Activated CD8-positive, alpha-beta memory T cell treated with anti-CD3 and anti-CD28 coated beads for 36 hours (primary cell): ENCODE measurements at regions not wholly inside any gene's neighbourhood (a gene's known extent, or its start where the extent isn't known, plus 50 kb on each side); places are given as distances from the start of the nearest gene placed in this dataset.

Experiments
- CTCF ChIA-PET: fragments of 350-600 bp; sonication (Branson Sonifier 250); formaldehyde crosslinking; loops from one replicate; lab custom pipeline; 2021; ENCODE audit warnings: antibody characterized with exemption; lab: Charles Lee
- POLR2A ChIA-PET: fragments of 350-600 bp; sonication (Branson Sonifier 250); formaldehyde crosslinking; loops from one replicate; lab custom pipeline; 2021; ENCODE audit warnings: antibody characterized with exemption; lab: Charles Lee

DNA sequence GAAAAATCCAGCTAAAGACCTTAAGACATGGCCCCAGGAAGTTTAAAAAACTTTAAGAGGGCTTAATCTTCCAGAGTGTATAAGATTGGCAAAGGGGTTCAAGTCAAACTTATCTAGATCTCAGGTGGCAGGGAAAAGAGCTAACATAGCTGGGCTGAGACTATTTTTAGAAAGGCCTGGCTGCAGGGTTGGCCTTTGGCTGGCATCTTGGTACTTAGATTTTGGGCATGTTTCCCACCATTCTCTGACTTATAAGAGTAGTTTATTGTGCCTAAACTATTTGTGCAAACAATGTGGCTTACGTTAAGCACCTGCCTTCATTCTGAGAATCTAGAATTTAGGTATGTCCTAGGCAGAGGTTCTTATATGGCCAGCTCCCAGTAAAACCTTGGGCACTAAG lies 214.0 kb upstream of the MIS18BP1 start:
- CTCF ChIA-PET: no interaction called here
- POLR2A ChIA-PET: no interaction called here

DNA sequence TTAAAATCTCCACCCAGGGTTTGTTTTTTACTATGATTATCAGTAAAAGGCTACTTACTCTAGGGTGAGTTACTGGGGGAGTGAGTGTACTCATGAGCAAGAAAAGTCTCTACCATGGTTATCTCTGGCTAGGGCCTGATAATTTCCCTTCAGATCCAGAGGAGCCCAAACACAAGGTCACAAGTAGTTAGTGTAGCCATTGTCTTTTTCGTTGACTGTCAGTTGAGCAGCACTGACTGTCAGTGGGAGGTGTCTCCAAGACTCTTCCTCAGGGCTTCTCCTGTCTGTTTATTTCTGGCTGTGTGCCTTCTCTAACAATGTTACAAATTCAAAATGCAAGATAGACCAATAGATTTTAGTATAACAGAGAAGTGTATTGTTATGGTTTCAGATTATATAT lies 181.2 kb upstream of the MIS18BP1 start:
- CTCF ChIA-PET: no interaction called here

DNA sequence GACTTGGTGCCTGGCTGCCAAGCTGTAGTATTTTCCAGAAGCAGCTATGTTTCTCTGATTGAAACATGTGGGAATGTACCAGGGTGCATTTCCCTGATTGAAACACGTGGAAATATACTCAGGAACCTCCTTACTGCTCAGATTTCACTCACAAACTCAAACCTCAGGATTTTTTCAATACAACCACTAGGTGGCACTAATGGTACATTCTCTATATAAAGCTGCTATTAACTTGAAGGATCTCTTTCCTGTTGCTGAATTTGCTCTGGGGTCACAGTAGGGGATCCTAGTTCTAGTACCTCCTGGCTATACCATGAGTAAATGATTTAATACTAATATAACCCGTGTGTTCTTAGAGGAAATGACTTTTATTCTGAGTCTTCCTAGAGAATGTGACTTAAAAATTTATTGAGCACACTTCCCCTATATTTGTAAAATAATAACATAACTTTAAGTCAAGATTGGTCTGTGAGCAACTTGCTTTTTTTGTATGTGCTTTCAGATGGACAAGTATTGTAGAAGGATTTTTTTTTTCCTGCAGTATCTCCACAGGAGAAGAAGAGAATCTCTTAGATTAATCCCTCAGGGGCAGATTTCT lies 173.8 kb upstream of the MIS18BP1 start:
- CTCF ChIA-PET: no interaction called here
- POLR2A ChIA-PET: no interaction called here

More for the DNA sequence above, 181.2 kb upstream of the MIS18BP1 start:
- POLR2A ChIA-PET: no interaction called here

DNA sequence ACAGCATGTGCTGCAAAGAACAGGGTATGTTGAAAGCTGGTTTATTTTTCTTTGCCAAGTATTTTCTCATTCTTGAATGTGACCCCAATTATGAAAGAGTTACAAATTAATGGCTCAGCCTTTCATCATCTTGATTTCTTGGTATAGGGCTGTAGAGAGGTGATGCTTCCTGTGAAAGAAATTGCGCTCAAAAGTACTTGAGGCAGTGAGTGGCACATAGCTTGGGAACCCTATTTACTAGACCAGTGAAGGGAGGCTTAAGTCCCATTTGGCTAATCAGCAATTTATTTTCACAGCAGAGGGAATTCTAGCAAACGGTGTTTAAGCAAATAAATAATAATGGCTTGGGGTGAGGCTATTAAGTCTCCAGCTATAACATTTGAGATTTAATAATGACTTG lies 153.9 kb upstream of the MIS18BP1 start:
- ChIA-PET POLR2A (no interaction called here), CTCF (interaction anchor here (0.6 kb wide), 1 partner anchor 247 kb away, joined by 5 read pairs; no protein-coding TSS in a partner anchor)

DNA sequence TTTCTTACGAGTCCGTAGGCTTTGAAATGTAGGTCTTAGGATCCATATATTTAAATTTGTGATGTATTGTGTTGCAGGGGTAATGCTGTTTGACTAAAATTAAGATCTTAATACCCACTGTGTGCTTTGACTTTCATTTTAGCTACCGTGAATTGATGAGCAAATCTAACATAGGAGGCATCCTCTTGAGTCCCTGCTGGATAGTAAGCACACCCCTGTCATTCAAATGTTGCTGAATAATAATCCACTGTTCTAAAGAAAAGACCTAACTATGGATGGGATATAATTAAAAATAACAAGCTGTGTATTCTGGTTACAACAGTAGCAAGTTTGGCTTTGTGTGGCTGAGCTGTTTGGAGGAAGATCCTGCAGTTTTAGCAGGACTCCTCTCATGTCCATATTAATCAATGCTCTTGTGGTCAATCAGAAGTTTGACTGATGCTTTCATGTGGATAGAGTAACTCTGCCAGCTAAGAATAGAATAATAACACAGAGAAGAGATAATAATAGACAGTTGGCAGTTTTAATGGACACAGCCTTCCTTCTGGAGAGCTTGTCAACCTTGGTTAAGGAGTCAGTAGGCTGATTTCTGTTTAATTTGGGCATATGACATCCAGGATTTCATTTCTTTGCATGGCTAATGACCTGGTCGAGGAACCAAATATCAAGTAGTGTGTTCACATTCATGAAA lies 148.1 kb upstream of the MIS18BP1 start:
- POLR2A ChIA-PET: no interaction called here
- CTCF ChIA-PET: no interaction called here

DNA sequence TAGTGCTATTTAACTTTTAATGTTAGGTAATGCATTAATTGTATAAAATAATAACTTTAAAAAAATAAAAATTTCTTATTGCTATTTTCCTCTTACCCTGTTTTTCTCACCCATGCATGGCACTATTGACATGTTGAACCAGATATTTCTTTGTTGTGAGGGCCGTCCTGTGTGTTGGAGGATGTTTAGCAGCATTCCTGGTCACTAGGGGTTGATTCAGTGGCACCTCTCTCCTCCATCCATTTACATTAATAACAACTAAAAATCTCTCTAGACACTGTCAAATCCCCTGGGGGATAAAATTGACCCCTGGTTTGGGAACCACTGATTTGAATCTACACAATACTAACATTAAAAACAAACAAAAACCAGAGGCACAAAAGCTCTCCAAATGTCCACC lies 147.5 kb upstream of the MIS18BP1 start:
- ChIA-PET POLR2A (no interaction called here), CTCF (no interaction called here)

DNA sequence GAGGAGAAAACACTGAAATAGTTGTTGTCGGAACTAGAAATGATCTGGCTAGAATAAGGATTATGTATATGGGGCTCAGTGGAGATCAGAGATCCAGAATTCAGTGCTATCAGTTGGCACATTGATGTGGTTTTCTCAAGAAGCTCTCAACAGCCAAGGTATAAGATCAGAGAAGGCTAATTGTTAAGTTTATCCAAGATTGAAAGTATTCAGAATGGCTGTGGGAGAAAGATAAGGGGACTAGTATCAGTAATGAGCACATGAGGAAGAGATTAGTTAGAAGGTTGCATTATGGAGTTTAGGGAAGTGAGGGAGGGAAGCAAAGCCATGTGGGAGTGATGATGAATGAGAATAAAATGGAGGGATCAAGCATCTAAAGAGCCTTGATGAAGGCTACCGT lies 128.1 kb upstream of the MIS18BP1 start:
- CTCF ChIA-PET: no interaction called here
- POLR2A ChIA-PET: no interaction called here

DNA sequence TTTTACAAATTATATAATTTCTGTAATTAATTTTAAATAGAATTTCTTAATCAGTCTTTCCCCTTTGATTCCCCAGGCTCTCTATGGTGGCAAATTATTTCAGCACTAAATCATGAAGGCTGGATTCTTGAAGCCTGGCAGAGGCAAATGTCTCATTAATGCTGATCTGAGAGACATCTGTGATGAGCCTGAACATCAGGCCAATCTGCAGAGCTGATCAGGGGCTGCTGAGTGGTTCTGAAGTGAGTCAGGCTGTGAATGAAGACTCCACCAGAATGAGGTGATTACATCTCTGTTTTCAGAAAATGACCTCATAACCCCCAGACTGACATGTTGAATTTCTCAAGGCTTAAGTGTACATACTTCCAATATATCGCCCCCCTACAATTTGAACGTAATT lies 124.2 kb upstream of the MIS18BP1 start:
- POLR2A ChIA-PET: no interaction called here
- CTCF ChIA-PET: no interaction called here

DNA sequence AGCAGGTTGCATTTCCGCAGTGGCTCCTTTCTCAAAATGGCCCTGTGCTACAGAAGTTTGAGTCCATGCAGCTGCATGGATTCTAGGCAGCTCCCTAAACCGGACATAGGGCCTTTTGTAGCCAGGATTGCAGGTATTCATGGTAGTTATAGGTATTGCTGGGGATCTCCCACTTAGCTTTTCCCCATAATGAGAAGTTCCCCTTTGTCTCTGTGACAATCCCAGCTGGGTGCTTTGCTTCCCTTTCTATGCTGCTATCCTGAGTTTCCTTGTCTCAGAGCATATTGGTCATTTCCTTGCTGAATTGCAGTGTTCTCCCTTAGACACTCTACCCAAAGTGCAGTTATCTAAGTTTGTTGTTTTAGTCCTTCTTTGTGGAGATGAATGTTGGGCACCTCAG lies 120.9 kb upstream of the MIS18BP1 start:
- ChIA-PET CTCF (no interaction called here), POLR2A (no interaction called here)

DNA sequence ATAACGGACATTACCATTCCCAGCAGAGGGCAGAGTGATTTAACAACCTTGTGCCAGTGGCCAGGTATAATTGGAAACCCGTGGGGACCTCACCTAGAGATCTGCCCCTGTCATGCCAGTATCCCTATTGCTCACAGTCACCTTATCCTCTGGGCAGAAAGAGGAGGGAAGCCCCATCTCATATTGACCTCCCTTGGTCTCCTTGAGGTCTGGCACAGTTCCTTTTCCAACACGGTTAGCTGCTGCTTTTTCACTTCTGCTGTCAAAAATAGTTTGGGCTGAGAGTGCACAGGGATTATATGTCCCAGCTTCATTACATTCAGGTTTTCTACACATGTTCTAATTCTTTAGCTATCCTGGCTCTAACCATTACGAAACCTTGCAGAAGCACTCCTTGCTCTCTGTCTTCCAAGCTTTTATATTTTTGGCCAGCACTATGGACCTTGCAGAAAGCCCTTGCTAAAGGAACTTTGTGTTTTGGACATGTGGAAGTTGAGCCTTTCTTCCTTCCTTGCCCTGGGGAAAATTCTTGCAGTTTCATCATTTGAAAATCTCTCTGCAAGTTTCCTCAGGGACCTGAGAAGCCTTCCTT lies 111.7 kb upstream of the MIS18BP1 start:
- POLR2A ChIA-PET: no interaction called here

DNA sequence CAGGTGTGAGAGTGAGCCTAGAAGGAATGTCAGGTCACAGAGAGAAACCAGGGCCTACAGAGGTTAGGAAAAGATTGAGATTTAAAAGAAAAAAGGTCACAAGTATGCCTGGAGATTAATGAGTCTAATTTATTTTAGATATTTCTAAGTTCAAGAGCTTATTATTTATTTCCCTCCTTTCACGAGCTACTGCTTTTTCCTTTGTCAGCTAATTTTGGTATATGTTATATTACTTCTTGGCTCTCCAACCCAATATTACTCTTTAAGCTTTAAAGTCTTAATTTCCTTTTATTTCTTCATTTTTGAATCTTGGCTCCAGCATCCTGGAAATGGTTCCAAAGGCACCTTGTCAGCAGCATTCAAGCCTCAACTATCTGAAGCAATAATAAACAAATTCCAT lies 109.5 kb upstream of the MIS18BP1 start:
- POLR2A ChIA-PET: no interaction called here
- CTCF ChIA-PET: no interaction called here

More for the DNA sequence above, 111.7 kb upstream of the MIS18BP1 start:
- CTCF ChIA-PET: no interaction called here

DNA sequence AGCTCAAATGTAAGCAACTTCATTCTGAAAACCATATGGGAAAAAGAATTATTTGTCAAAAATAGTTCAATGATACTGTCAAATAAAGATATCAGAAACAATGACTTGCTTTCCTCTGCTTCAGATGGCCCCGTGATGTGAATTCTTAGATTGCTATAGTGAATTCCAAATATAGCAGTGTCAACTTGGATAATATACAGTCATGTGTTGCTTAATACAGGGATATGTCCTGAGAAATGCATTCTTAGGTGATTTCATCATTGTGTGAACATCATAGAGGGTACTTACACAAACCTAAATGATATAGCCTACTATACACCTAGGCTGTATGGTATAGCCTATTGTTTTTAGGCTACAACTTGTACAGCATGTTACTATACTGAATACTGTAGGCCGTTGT lies 108.7 kb upstream of the MIS18BP1 start:
- POLR2A ChIA-PET: no interaction called here

DNA sequence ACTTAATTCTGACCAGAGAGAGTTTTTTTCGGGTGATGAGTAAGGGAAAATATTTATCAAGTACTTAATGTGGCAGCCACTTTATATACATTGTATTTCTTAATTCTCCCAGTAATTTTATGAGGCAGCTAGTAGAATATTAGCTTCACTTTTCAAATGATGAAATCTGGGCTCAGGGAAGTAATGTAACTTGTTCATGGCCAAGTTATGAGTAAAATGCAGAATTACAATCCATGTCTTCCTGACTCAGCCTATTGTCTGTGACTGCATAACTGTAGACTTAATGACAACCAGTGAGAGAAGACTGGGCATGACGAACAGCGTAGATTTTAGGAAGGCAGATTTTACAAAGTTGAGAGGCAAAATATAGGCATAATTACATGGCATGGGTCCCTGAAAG lies 106.7 kb upstream of the MIS18BP1 start:
- POLR2A ChIA-PET: no interaction called here
- CTCF ChIA-PET: no interaction called here

More for the DNA sequence above, 108.7 kb upstream of the MIS18BP1 start:
- CTCF ChIA-PET: no interaction called here

DNA sequence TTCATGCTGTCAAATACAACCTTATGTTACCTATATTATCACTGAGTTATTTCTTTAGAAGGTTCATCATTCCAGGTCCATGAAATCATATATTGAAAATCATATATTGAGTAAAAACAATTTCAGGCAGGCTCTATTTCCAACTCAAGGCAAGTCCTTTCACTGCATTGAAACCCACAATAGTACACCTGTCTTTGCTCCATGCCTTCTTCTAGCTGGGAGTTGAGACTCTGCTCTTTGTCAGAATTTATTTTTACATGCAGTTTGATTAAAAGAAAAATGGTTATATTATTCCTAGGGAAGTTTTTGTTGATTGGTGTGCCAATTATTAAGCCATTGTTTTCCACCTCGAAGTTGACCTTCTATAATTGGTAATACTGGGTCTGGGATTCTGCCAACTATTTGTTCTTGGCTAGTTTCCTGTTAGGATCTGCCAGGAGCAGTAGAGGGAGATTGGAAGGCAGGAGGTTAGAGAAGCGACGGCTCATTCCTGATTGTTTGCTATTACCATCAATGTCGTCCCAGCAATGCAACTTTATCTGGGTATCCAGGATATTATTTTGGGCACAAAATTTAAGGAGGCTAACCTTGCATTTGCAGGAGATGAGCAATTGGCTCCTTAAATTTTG lies 79.5 kb upstream of the MIS18BP1 start:
- CTCF ChIA-PET: no interaction called here
- POLR2A ChIA-PET: no interaction called here

DNA sequence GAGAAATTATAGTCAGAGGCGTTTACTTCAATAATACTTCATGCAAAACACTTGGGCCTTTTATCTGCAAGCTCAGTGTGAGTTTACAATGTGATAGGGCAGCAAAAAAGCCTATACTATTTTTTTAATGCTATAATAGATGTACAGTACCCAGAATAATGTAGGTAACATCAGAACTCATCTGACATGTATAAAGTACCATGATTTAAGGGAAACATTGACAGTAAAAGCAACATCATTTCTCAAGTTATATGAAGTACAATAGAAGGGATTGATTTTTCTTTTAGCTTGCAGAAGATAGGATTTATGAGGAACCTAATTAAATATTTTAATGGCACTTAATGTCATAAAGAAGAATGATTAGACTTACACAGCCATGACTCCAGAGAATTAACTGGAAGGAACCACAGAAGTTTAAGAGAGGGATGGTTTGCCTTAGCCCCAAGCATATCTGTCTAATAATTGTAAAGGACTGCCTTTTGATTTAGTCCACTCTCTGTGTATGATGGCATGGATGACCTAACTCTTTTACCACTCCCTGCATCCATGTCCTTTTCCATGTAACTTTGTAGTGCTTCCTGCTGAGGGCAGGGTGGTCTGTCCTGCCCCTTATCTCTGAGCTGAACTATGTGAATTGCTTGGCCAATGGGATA lies 55.9 kb upstream of the MIS18BP1 start:
- CTCF ChIA-PET: no interaction called here
- POLR2A ChIA-PET: no interaction called here
